Keratinocyte (primary cell): ENCODE measurements at regions not wholly inside any gene's neighbourhood (a gene's known extent, or its start where the extent isn't known, plus 50 kb on each side); places are given as distances from the start of the nearest gene placed in this dataset.
A peak's percentile ranks its signal among the peaks of the same experiment; 100 is the strongest.

Source experiments
- DNase-seq: peaks from one replicate; pipeline ENCODE4 v3.0.0-alpha.2; 2011; ENCODE audit warnings: low read depth, missing footprints, low spot score
- FAIRE-seq: peaks from 2 replicates; lab custom pipeline; 2011; peaks lifted over from hg19 to GRCh38; lab: Jason Lieb, UNC
- H2AFZ ChIP-seq: 2 replicates; pipeline ENCODE4 v1.6.0; 2012; ENCODE audit warnings: low read length, control low read depth, inconsistent platforms; ENCODE audit not compliant: control insufficient read depth
- H3K27ac ChIP-seq: 2 replicates; pipeline ENCODE4 v1.5.1; 2011; ENCODE audit warnings: low read length; ENCODE audit not compliant: control insufficient read depth, insufficient read depth
- H3K27me3 ChIP-seq: 3 replicates; pipeline ENCODE4 v1.6.0; 2011; ENCODE audit warnings: low read length; ENCODE audit not compliant: control insufficient read depth, insufficient read depth; ENCODE audit errors: extremely low read depth
- H3K36me3 ChIP-seq, 2 experiments: 2 replicates in 1 of 2; 3 replicates in 1 of 2; pipeline ENCODE4 v1.5.1; 2011; ENCODE audit warnings: low read length in 2 of 2, mild to moderate bottlenecking in 1 of 2; ENCODE audit not compliant: control insufficient read depth in 2 of 2, insufficient read depth in 2 of 2; ENCODE audit errors: extremely low read depth in 1 of 2
- H3K4me1 ChIP-seq: 3 replicates; pipeline ENCODE4 v1.5.1; 2011; ENCODE audit warnings: low read length; ENCODE audit not compliant: control insufficient read depth, insufficient read depth; ENCODE audit errors: extremely low read depth
- H3K4me2 ChIP-seq: 3 replicates; pipeline ENCODE4 v1.6.0; 2011; ENCODE audit warnings: low read depth, low read length; ENCODE audit not compliant: control insufficient read depth, insufficient read depth; ENCODE audit errors: extremely low read depth
- H3K4me3 ChIP-seq, 3 experiments: fragments of 200-600 bp in 1 of 3; sonication (generic) in 1 of 3; 2 replicates in 2 of 3; 3 replicates in 1 of 3; pipeline ENCODE4 v1.5.1; 2011 to 2016; ENCODE audit warnings: low read length in 3 of 3, mild to moderate bottlenecking in 3 of 3, control low read depth in 2 of 3, inconsistent platforms in 1 of 3, low read depth in 1 of 3, mixed read lengths in 1 of 3, mixed run types in 1 of 3, moderate library complexity in 1 of 3; ENCODE audit not compliant: control insufficient read depth in 2 of 3, insufficient read depth in 2 of 3; ENCODE audit errors: extremely low read depth in 1 of 3
- H3K79me2 ChIP-seq: 2 replicates; pipeline ENCODE4 v1.6.0; 2012; ENCODE audit warnings: low read length; ENCODE audit not compliant: control insufficient read depth, insufficient read depth
- H3K9ac ChIP-seq: 3 replicates; pipeline ENCODE4 v1.6.0; 2011; ENCODE audit warnings: low read length; ENCODE audit not compliant: control insufficient read depth, insufficient read depth; ENCODE audit errors: extremely low read depth
- H3K9me1 ChIP-seq: 3 replicates; pipeline ENCODE4 v1.6.0; 2011; ENCODE audit warnings: low read length; ENCODE audit not compliant: control insufficient read depth, insufficient read depth; ENCODE audit errors: extremely low read depth
- H3K9me3 ChIP-seq: 2 replicates; pipeline ENCODE4 v1.5.1; 2012; ENCODE audit warnings: low read depth, low read length; ENCODE audit not compliant: control insufficient read depth
- H4K20me1 ChIP-seq: 3 replicates; pipeline ENCODE4 v1.6.0; 2011; ENCODE audit warnings: low read length; ENCODE audit not compliant: control insufficient read depth, insufficient read depth; ENCODE audit errors: extremely low read depth
- CTCF ChIP-seq, 3 experiments: IDR thresholded peaks in 1 of 3; conservative IDR thresholded peaks in 1 of 3; optimal IDR thresholded peaks in 1 of 3; 2 replicates in 2 of 3; 3 replicates in 1 of 3; pipeline versions ENCODE3 to v1.5.1; 2011; ENCODE audit warnings: low read length in 3 of 3, mild to moderate bottlenecking in 3 of 3, moderate library complexity in 2 of 3, control low read depth in 1 of 3, inconsistent platforms in 1 of 3; ENCODE audit not compliant: insufficient read depth in 2 of 3; ENCODE audit errors: extremely low read depth in 1 of 3
- EZH2 ChIP-seq: IDR thresholded peaks from one replicate; pipeline ENCODE4 v1.6.1; 2012; ENCODE audit warnings: inconsistent platforms, mild to moderate bottlenecking, low read length, moderate library complexity
- dilution Hi-C: fragments of 300-500 bp; cut with MboI; formaldehyde crosslinking; loops from one replicate; pipeline ENCODE4 v1.7.0; 2020; ENCODE audit warnings: low sequenced_read_pairs; ENCODE audit not compliant: extremely low pct_ligation_motif_present

GRCh38 chr11:91158891-91159537 is 936.2 kb upstream of the CHORDC1 start:
- dilution Hi-C loops, result no loop called here

DNA sequence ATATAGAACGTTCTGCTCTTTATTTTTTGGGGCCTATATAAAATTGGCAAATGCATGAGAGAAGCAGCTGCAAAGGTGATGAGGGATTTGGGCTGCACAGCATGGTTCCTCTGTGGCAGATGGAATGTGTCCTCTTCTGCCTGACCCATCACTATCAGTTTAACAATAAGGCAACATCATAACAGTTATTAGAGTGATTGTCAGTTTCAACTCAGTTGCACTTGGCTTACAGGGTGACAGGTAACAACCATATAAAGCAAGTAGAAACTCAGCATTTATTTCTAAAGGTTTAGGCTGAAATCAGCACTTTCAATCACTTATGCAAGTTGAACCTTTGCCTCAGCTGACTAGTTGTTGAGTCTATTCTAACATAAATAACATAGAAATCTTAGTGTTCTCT is 935.4 kb upstream of the CHORDC1 start:
- H3K27me3 ChIP-seq, result no peaks in the 10 kb centered on the region
- FAIRE-seq, result no peak
- H3K9ac ChIP-seq, result no peak overlapping the region
- H3K4me1 ChIP-seq, result peaks cover 14% of the 10 kb centered on the region
- H4K20me1 ChIP-seq, result no peaks in the 10 kb centered on the region
- no peaks in the 10 kb centered on the region for H3K9me1 ChIP-seq
- TF ChIP-seq CTCF (optimal IDR thresholded peaks at IDR 0.05 in 1 of 3, IDR thresholded peaks at IDR 0.05 in 1 of 3, conservative IDR thresholded peaks at IDR 0.05 in 1 of 3; ENCODE audit: extremely low read depth in 1 of 3, insufficient read depth in 2 of 3, low read length in 3 of 3) (no peak), EZH2 (no peak)
- no peak overlapping the region for H2AFZ ChIP-seq
- DNase-seq, result no peak
- dilution Hi-C loops, result no loop called here
- H3K9me3 ChIP-seq, result no peaks in the 10 kb centered on the region
- H3K36me3 ChIP-seq, result no peaks in the 10 kb centered on the region
- no peak overlapping the region for H3K4me2 ChIP-seq
- no peaks in the 10 kb centered on the region for H3K79me2 ChIP-seq
- H3K4me3 ChIP-seq, result no peak overlapping the region
- no peak overlapping the region for H3K27ac ChIP-seq

More at GRCh38 chr11:91158891-91159537, 936.2 kb upstream of the CHORDC1 start:
- H2AFZ ChIP-seq, result no peak overlapping the region
- TF ChIP-seq EZH2, result no peak
- TF ChIP-seq CTCF (optimal IDR thresholded peaks at IDR 0.05 in 1 of 3, IDR thresholded peaks at IDR 0.05 in 1 of 3, conservative IDR thresholded peaks at IDR 0.05 in 1 of 3; ENCODE audit: extremely low read depth in 1 of 3, insufficient read depth in 2 of 3, low read length in 3 of 3), result no peak
- no peaks in the 10 kb centered on the region for H3K36me3 ChIP-seq
- no peaks in the 10 kb centered on the region for H4K20me1 ChIP-seq
- H3K4me1 ChIP-seq, result peaks cover 17% of the 10 kb centered on the region
- no peaks in the 10 kb centered on the region for H3K9me1 ChIP-seq
- peak overlapping the region; percentile 30 for H3K4me2 ChIP-seq
- H3K9ac ChIP-seq, result no peak overlapping the region
- peak; percentile 9 for FAIRE-seq
- H3K4me3 ChIP-seq, result no peak overlapping the region
- H3K79me2 ChIP-seq, result no peaks in the 10 kb centered on the region
- H3K9me3 ChIP-seq, result no peaks in the 10 kb centered on the region
- no peak overlapping the region for H3K27ac ChIP-seq
- H3K27me3 ChIP-seq, result no peaks in the 10 kb centered on the region
- peak; percentile 15 for DNase-seq
